ENCODE measurements at regions not wholly inside any gene's neighbourhood (a gene's known extent, or its start where the extent isn't known, plus 50 kb on each side); places are given as distances from the start of the nearest gene placed in this dataset.

DNA sequence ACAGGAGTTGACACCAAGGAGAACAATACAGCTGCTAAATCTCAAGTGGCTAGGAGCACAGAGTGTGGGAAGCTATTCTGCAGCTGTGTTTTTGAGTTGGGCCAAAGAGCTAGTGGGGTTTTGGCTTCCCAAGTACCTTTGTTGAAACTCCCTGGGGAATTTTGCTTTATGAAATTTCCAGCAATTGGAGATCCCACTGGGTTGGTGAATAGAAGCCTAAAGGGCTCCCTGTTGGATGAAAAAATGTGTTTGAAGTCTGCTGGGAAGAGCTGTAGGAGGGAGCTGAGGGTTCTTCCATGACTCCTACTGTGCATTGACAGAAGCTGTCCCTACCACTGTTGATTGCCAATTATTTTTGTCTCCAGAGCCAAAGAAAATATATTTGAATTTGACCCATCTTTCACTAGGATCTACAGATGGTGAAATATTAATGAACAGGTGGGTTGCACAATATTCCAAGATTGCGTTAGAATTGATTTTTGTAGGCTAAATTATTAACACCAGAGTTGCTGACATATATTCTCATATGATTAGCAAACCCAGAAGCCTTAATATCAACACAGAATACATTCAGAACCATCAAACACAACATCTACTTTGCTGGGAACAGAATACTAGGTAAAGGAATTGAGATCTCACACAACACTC, 95.4 kb upstream of the CYP1B1 start:
- DNase-seq (ENCODE audit: low read depth in 2 of 2): no peak

- no peak for DNase-seq (ENCODE audit: low read depth in 2 of 2)
Measured at GRCh38 chr2:38170733-38171132, 94.8 kb upstream of the CYP1B1 start.

GRCh38 chr2:38170067-38170466, 94.1 kb upstream of the CYP1B1 start:
- DNase-seq (ENCODE audit: low read depth in 2 of 2): no peak

- no peak for DNase-seq (ENCODE audit: low read depth in 2 of 2)
Measured at GRCh38 chr2:38168710-38169480, 92.9 kb upstream of the CYP1B1 start.

DNA sequence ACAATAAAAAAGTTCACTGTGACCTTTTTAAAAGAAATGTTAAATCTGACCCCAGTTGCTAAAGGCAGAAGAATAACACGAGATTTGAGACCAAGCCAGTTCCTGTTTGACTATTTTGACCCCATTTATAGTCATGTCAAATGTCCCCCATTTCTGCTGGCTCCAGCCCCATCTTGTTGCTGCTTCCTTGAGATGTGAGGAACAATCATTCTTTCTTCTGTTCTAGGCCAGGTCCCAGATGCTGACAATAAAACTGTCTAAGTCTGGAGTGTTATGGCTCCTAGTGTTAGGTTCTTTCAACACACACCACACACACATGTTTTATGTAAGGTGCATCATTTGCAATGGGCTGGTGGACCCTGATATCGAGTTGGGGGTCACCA, 92.0 kb upstream of the CYP1B1 start:
- no peak for DNase-seq (ENCODE audit: low read depth in 2 of 2)

DNA sequence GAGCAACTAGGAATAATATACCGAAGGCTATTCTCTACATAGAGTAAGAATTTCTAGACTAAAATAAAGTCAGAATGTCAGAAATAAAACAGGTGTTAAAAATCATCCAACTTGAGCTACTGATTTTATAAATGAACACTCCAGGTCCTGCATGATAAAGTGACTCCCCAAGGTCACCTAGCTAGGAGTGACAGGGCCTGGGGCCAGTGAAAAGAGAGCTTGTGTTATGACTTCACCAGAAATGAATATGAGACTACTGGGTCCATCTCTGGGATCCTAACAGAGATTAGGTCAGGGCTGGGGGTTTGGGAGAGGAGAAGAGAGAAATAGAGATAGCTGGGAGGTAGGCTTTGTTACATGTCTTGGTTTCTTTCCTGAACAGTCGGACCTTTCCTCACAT, 89.7 kb upstream of the CYP1B1 start:
- DNase-seq (ENCODE audit: low read depth in 2 of 2): no peak

DNA sequence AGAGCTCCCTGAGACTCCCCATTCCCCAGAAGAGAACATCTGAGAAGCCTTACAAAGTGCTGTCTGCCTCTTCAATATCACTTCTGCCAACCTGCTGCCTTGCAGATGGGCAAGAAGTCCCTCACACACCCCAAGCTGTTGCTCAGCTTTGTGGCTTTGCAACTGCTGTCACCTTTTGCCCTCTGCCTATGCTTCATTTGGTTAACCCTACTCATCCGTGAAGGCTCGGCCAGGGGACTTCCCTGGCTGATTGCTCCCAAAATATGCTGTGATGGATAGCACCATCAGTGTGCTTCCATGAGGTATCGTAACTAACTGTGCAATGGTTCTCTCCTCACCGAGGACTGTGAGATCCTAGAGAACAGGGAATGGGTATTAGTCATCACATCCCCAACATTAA, 88.9 kb upstream of the CYP1B1 start:
- DNase-seq (ENCODE audit: low read depth in 2 of 2): no peak

DNA sequence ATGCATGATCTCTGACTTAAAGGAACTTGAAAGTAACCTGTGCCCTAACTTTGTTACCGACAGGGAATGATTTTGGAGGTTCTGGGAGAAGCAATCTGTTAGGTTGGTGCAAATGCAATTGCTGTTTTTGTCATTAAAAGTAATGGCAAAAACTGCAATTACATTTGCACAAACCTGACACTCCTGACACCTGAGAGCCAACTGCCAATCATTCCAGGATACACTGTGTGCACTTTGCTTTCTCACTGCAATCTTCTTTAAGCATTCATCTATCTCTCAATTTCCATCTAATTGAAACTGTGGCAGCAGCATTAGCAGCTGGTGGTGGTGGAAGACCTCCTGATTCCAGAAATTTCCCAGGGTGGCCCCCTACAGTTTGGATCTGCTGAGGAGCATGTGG, 87.6 kb upstream of the CYP1B1 start:
- DNase-seq (ENCODE audit: low read depth in 2 of 2): no peak

DNA sequence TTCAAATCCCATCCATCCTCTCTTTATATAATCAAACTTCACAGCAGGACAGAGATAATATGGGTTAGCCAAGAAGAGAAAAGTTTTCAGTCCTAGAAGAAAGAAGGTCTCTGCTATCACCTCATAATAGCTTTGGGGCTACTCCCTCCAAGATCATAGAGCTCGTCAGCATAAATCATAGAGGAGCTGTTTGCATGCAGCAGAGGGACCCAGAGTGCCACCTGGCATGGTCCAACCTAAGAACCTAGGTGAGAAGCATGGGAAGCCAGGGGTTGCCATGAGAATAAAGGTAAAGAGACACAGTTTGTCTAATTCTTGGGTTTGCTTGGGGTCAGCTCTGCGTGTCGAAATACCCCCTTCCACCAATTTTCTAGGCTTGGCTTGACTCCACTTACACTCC, 87.1 kb upstream of the CYP1B1 start:
- DNase-seq (ENCODE audit: low read depth in 2 of 2): no peak

DNA sequence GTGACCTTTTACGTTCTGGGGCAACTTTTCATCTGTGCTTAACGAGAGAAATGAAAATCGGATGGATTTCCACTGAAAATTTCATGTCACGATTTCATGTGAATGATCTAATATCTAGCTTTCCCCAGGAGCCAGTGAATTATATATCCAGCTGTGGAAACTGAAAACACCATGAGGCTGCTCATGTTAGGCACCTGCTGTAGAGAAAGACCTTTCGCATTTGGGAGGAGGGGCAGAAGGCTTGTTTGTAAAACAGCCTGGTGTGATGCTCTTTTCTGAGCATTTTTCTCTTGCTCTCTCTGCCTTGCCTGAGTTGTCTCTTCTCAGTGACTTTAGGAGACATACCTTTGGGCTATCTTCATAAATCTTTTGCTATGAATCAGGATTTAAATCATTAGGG, 84.6 kb upstream of the CYP1B1 start:
- DNase-seq (ENCODE audit: low read depth in 2 of 2): no peak

- DNase-seq (ENCODE audit: low read depth in 2 of 2): no peak
Measured at GRCh38 chr2:38159597-38159996, 83.6 kb upstream of the CYP1B1 start.

DNA sequence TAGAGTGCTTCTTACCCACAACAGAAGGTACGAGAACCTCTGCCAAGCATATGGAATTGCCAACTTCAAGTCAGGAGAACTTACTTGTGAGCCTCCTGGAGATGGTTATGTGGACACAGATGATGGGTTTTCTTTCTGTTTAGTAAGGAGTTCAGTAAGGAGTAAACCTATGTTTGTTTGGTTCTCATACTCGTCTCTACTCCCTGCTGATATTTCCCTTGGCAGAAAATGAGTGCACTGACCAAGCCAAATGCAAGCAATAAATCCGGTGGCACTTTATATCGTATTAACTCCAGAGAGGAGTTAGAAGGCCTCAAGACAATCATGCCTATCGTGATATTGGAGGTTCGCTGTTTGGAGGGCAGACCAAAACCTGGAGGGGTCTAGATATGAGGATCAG, 83.2 kb upstream of the CYP1B1 start:
- no peak for DNase-seq (ENCODE audit: low read depth in 2 of 2)

- no peak for DNase-seq (ENCODE audit: low read depth in 2 of 2)
Measured at GRCh38 chr2:38158378-38159118, 82.6 kb upstream of the CYP1B1 start.

DNA sequence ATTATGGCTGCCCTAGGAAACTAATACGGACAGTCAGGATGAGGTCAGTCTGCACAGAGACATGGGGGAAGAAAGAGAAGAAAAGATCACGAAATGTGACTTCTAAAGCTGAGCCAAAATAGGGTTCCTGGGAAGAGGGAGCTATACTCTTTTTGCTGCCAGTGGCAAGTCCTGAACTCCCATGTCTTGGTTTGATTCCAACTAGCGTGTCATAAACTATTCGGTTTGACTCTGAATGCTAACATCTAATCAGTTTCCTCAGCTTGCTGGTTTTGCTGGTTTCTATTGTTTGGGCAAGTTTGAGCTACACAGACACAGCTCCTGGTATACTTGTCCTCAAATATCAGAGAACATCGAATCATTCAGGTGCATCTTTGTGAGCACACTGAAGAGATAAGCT, 80.5 kb upstream of the CYP1B1 start:
- no peak for DNase-seq (ENCODE audit: low read depth in 2 of 2)

DNA sequence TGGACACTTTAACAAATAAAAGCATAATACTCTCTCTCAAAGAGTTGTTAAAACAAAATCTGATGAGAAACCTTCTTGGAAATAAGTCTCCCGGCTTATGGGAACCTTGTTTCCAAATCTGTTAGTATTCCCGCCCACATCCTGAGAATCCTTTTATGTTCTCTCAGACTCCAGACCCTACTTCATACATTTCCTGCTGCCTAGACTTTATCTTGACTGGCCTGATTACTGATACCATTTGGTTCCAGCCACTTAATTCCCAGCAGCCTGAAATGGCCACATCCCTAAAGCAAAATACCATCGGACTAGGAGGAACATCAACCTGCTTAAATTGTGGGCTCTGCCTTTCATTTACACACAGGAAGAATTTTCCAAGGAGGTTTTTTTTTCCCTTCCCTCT, 79.1 kb upstream of the CYP1B1 start:
- no peak for DNase-seq (ENCODE audit: low read depth in 2 of 2)

DNA sequence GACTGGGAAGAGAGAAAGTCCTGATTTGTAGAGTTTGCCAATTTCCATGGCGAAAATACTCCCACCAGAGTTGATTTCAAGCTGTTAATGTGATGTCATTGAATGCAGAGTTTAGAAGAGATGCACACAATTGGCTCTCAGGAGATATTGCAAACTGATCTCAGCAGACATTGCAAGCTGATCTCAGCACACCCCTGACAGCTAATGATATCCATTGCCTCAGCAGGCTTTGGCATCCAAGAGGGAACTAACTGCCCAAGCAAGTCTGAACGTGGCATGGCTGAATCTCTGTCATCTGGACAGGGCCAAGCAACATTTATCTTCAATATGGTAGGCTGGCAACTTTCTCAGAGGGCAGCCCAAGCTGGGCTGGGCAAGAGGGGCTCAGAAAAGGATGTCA, 78.4 kb upstream of the CYP1B1 start:
- DNase-seq (ENCODE audit: low read depth in 2 of 2): no peak

DNA sequence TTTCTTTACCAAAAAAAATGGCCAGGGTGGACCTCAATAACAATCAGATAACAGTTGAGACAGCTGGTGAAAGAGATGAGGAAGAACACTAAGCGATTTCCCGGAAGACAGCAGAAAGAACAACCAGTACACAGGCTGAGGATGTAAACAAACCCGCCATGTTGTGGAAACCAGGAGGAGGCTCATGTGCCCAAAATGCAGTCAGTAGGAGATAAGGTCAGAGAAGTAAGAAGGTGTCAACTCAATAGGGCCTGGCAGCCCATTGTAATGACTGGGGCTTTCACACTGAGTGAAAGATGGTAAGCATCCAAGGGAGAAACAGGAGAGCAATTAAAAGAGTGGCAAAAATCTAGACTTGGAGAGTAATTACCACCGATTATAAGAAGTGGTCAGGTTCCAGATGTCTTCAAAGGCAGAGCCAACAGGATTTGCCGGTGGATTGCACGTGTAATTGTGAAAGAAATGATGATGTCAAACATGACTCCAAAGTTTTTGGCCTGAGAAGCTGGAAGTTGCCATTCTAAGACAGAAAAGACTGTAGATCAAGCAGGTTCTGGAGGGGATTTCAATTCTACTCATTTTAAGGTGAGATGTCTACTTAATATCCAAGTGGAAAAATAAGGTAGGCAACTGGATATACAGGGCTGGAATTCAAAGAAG, 77.7 kb upstream of the CYP1B1 start:
- no peak for DNase-seq (ENCODE audit: low read depth in 2 of 2)

- DNase-seq (ENCODE audit: low read depth in 2 of 2): no peak
Measured at GRCh38 chr2:38152913-38153312, 77.0 kb upstream of the CYP1B1 start.

- no peak for DNase-seq (ENCODE audit: low read depth in 2 of 2)
Measured at GRCh38 chr2:38152035-38152434, 76.1 kb upstream of the CYP1B1 start.

DNA sequence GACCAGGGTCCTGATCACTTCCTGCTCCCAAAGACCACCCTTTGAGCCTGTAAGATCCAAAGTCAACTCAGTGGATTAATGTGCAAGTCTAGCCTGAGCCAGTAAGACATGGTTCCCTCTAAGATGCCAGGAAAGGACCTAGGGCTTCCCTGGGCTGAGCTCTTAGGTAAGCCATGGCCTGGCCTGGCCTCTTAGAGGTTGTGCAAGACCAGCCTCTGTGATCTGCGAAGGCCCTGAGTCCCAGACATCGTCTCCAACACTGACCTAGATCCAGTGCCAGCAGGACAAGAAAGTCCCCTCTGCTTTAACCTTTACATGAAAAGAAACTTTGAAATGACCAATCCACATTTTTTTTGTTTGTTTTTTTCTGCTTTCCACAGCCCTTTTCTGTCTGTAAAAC, 73.6 kb upstream of the CYP1B1 start:
- DNase-seq (ENCODE audit: low read depth in 2 of 2): no peak

DNA sequence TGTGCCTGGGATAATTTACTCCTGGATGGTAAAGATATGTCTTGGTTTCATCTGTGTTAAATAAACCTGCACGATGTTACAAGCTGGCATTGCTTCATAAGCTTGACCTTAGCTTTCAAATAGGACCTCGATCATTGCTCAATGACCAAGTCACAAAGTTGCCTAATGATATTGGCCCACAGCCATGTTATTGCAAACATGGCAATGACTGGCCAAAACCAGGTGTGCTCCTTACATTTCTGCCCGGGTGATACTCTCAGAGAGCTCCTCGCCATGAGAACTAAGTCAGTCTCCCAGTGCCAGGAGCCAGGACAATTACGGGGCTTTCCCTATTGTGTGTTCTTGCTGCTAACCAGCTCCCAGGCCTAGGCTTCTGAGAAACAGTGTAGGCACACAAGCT, 72.5 kb upstream of the CYP1B1 start:
- DNase-seq (ENCODE audit: low read depth in 2 of 2): no peak

DNA sequence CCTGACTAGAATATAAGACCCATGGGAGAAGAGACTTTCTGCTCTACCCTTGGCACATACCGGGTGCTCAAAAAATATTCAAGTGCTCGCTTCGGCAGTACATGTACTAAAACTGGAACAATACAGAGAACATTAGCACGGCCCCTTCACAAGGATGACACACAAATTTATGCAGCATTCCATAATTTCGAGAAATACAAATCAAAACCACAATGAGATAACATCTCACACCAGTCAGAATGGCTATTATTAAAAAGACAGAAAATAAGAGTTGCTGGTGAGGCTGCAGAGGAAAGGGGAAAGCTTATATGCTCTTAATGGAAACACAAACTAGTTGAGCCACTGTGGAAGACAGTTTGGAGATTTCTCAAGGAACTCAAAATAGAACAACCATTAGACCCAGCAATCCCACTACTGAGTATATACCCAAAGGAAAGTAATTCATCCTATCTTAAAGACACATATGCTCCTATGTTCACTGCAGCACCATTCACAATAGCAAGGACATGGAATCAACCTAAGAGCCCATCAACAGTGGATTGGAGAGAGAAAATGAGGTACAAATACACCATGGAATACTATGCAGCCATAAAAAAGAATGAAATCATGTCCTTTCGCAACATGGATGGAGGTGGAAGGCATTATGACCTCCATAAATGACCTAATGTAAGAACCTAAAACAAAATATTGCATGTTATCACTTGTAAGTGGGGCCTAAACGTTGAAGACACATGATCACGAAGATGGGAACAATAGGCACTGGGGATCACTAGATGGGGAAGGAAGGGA, 71.6 kb upstream of the CYP1B1 start:
- DNase-seq (ENCODE audit: low read depth in 2 of 2): no peak
